ENCODE measurements at regions not wholly inside any gene's neighbourhood (a gene's known extent, or its start where the extent isn't known, plus 50 kb on each side); places are given as distances from the start of the nearest gene placed in this dataset.
"Not testable (repeated sequence)": the region's sequence is repeated elsewhere in the genome, so short reads cannot be mapped to it uniquely, and the experiment has no call there.

DNA sequence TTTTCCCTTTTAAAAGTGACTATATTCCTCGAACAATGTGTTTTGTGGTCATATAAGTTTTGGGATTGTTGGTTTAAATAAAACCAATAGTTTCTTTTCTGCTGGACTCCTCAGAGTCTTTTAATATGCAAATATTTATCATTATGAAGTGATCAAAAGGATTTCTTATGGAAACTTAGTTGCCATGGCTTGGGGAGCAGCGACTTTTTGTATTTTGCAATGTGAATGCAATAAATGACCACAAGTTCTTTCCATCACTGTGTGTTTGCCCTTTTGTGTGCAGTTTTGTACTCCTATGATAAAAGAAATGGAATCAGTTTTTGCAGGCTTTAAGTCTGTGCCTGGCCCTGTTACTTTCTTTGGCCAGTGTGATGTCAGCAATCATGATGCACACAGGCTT is 68.5 kb upstream of the NUDT6 start:
- DNase-seq (ENCODE audit: low read depth, low spot score), result no peak
- TF ChIP-seq, protein P1, sequence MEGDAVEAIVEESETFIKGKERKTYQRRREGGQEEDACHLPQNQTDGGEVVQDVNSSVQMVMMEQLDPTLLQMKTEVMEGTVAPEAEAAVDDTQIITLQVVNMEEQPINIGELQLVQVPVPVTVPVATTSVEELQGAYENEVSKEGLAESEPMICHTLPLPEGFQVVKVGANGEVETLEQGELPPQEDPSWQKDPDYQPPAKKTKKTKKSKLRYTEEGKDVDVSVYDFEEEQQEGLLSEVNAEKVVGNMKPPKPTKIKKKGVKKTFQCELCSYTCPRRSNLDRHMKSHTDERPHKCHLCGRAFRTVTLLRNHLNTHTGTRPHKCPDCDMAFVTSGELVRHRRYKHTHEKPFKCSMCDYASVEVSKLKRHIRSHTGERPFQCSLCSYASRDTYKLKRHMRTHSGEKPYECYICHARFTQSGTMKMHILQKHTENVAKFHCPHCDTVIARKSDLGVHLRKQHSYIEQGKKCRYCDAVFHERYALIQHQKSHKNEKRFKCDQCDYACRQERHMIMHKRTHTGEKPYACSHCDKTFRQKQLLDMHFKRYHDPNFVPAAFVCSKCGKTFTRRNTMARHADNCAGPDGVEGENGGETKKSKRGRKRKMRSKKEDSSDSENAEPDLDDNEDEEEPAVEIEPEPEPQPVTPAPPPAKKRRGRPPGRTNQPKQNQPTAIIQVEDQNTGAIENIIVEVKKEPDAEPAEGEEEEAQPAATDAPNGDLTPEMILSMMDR (IDR thresholded peaks at IDR 0.05; ENCODE audit: low read depth, low read length), result no peak
- in situ Hi-C loops (cut with HindIII; ENCODE audit: low sequenced_read_pairs), result no loop called here
- H3K4me3 ChIP-seq (ENCODE audit: low read depth, low read length), result no peak overlapping the region

DNA sequence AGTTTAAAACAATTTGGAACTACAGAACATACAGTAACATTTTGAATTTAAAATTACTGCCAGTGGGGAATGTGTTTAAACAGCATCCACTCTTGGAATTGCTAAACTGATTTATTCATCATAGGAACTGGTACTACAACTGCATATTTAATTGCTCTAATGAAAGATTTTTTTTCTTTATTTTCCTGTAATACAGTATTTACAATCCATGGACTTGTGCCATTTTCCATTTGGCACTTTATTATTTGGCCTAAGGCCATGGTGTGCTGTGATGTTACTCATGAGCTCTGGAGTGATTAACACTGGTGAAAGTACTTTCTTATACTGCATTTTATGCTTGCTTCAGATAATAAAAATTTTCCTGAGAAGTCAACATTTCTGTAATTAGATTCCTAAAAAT is 69.7 kb upstream of the NUDT6 start:
- TF ChIP-seq, protein P1 (IDR thresholded peaks at IDR 0.05; ENCODE audit: low read depth, low read length), result no peak
- in situ Hi-C loops (cut with HindIII; ENCODE audit: low sequenced_read_pairs), result no loop called here
- DNase-seq (ENCODE audit: low read depth, low spot score), result no peak
- H3K4me3 ChIP-seq (ENCODE audit: low read depth, low read length), result no peak overlapping the region

DNA sequence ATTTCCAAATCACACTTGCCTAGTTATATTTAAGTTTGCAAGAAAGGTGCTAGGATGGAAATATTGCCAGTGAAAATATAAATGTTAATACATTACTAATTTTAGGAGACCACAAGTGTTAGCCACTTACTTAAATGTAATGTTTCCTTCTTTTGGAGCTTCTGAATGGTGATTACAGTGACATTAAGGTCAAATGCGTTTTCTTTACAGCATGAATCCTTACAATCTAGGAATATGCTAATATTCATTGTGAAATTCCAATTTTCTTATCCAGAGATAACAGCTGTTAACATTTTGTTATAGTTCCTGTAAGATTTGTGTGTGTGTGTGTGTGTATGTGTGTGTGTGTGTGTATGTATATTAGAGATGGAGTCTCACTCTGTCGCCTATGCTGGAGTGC is 70.2 kb upstream of the NUDT6 start:
- no peak overlapping the region for H3K4me3 ChIP-seq (ENCODE audit: low read depth, low read length)
- in situ Hi-C loops (cut with HindIII; ENCODE audit: low sequenced_read_pairs), result no loop called here
- no peak for DNase-seq (ENCODE audit: low read depth, low spot score)

DNA sequence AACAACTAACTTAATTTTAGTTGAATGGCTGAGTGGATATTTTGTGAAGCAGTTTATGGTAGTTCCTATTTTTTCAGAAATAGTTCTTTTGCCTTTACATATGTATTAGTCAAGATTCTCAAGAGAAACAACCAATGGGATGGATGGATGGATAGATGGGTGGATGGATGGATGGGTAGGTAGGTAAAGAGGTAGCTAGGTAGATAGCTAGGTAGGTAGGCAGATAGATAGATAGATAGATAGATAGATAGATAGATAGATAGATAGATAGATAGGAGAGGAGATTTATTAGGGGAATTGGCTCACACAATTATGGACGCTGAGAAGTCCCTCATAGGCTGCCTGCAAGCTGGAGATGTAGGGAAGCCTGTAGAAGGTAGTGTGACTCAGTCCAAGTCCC is 74.0 kb upstream of the NUDT6 start:
- no peak overlapping the region for H3K4me3 ChIP-seq (ENCODE audit: low read depth, low read length)
- TF ChIP-seq, protein P1 (IDR thresholded peaks at IDR 0.05; ENCODE audit: low read depth, low read length), result no peak
- in situ Hi-C loops (cut with HindIII; ENCODE audit: low sequenced_read_pairs), result no loop called here
- DNase-seq (ENCODE audit: low read depth, low spot score), result no peak

More for the DNA sequence above, 70.2 kb upstream of the NUDT6 start:
- TF ChIP-seq, protein P1 (IDR thresholded peaks at IDR 0.05; ENCODE audit: low read depth, low read length), result no peak

DNA sequence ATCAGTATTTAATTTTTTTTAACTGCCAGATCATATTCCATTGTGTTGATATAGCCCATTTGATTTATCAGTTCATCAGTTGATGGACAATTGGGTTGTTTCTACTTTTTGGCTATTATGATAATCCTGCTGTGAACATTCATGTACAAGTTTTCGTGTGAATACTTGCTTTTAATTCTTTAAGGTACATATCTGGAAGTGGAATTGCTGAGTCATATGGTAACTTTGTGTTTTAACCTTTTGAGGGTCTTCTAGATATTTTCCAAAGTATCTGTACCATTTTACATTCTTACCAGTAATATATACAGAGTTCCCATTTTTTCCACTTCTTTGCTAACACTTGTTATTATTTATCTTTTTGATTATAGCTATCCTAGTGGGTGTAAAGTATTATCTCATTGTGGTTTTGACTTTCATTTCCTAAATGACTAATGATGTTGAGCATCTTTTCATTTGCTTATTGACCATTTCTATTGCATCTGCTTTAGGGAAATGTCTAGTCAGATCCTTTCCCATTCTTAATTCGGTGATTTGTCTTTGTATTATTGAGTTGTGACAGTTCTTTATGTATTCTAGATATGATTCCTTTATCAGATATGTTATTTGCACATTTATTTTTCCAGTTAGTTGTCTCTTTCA is 75.2 kb upstream of the NUDT6 start:
- DNase-seq (ENCODE audit: low read depth, low spot score), result no peak
- H3K4me3 ChIP-seq (ENCODE audit: low read depth, low read length), result no peak overlapping the region
- TF ChIP-seq, protein P1 (IDR thresholded peaks at IDR 0.05; ENCODE audit: low read depth, low read length), result no peak
- in situ Hi-C loops (cut with HindIII; ENCODE audit: low sequenced_read_pairs), result no loop called here

DNA sequence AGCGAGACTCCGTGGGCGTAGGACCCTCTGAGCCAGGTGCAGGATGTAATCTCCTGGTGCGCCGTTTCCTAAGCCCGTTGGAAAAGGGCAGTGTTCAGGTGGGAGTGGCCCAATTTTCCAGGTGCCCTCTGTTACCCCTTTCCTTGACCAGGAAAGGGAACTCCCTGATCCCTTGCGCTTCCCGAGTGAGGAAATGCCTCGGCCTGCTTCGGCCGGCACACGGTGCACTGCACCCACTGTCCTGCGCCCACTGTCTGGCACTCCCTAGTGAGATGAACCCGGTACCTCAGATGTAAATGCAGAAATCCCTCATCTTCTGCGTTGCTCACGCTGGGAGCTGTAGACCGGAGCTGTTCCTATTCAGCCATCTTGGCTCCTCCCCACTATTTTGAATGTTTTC is 81.7 kb upstream of the NUDT6 start:
- H3K4me3 ChIP-seq (ENCODE audit: low read depth, low read length); in situ Hi-C loops (cut with HindIII; ENCODE audit: low sequenced_read_pairs); DNase-seq (ENCODE audit: low read depth, low spot score): not testable (repeated sequence)

DNA sequence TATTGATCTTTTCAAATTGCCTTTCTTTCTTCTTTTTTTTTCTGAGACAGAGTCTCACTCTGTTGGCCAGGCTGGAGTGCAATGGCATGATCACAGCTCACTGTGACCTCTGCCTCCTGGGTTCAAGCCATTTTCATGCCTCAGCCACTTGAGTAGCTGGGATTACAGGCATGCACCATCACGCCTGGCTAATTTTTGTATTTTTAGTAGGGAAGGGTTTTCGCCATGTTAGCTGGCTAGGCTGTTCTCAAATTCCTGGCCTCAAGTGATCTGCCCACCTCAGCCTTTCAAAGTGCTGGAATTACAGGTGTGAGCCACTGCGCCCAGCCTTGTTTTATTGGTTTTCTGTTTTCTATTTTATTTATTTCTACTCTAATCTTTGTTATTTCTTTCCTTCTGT is 82.7 kb upstream of the NUDT6 start:
- DNase-seq (ENCODE audit: low read depth, low spot score); in situ Hi-C loops (cut with HindIII; ENCODE audit: low sequenced_read_pairs): not testable (repeated sequence)

DNA sequence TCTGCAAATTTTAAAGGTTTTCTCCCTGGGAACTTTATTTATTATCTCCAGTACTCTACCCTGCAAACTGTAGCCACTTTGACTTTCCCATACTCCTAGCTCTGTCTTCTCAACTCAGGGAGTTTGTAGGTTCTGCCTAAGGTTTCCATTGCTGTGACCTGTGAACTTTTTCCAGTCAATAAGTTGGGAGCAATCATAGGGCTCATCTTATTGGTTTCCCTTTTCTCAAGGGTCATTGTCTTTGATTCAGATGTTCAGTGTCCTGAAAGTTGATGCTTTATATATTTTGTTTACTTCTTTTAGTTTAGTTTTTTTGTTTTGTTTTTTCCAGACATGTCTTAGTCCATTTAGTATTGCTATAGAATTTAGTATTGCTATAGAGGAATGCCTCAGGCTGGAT is 85.3 kb upstream of the NUDT6 start:
- DNase-seq (ENCODE audit: low read depth, low spot score), result no peak
- TF ChIP-seq, protein P1 (IDR thresholded peaks at IDR 0.05; ENCODE audit: low read depth, low read length), result no peak
- no peak overlapping the region for H3K4me3 ChIP-seq (ENCODE audit: low read depth, low read length)
- in situ Hi-C loops (cut with HindIII; ENCODE audit: low sequenced_read_pairs), result no loop called here

More for the DNA sequence above, 82.7 kb upstream of the NUDT6 start:
- not testable (repeated sequence) for H3K4me3 ChIP-seq (ENCODE audit: low read depth, low read length)

DNA sequence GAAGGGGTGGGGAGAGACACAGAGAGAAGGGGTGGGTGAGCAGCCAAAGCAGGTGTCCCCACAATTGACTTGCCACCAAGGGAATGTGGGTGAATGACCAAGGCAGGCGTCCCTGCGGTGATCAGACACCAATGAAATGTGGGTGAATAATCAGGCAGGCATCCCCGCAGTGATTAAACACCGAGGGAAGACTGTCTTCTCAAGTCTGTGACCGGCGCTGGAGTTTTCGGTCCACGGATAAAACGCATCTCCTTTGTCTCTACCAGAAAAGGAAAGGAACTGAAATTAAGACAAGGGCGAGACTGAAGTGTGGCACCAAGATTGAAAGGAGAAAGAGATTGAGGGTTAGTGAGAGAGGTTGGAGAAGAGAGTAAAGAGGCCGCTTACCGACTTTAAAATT is 90.0 kb upstream of the NUDT6 start:
- DNase-seq (ENCODE audit: low read depth, low spot score); H3K4me3 ChIP-seq (ENCODE audit: low read depth, low read length); in situ Hi-C loops (cut with HindIII; ENCODE audit: low sequenced_read_pairs): not testable (repeated sequence)

Measured in astrocyte of the spinal cord (primary cell).